HCEC 1CT (cell line): ENCODE measurements at regions not wholly inside any gene's neighbourhood (a gene's known extent, or its start where the extent isn't known, plus 50 kb on each side); places are given as distances from the start of the nearest gene placed in this dataset.
"Not testable (repeated sequence)": the region's sequence is repeated elsewhere in the genome, so short reads cannot be mapped to it uniquely, and the experiment has no call there.

Experiments used
- DNase-seq: peaks from one replicate; pipeline ENCODE4 v3.0.0-alpha.2; 2017

GRCh38 chr5:117189784-117190183, 615.2 kb upstream of the SEMA6A start:
- no peak for DNase-seq

DNA sequence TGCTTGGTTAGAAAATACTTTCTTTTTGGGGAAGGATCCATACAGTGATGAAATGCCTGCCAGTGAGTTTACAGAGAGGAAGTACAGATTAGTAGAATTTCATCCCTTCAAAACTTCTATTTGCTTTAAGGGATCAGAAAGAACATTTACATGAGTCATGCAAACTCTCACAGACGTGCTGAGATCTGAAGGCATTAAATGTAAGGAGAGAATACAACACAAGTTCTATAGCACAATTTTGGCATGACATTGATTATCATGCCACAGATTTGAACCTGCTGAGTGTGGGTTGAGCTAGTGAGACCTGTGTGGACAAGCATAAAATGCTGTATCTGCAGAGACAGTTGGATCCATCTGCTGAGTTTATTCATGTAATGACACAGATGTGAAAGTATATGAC, 613.6 kb upstream of the SEMA6A start:
- no peak for DNase-seq

- no peak for DNase-seq
Observed at GRCh38 chr5:117186751-117187150, 612.1 kb upstream of the SEMA6A start.

GRCh38 chr5:117183326-117183725, 608.7 kb upstream of the SEMA6A start:
- DNase-seq: no peak

GRCh38 chr5:117182104-117182503, 607.5 kb upstream of the SEMA6A start:
- no peak for DNase-seq

- no peak for DNase-seq
Observed at GRCh38 chr5:117177302-117177701, 602.7 kb upstream of the SEMA6A start.

DNA sequence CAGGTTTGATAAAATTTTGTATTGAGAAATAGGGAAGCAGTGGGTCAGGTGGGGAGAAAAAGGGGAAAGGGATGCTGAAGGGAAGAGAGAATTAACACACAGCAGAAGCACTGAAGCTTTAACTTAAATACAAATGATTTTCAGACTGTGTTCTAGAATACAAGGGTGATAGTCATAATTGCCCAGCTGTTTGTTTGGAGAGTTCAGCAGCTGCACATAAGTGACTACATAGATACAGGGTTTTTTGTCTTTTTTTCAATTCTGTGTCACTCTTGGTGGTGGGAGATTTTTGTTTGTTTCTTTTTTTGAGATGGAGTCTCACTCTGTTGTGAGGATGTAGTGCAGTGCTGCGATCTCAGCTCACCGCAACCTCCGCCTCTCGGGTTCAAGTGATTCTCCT, 590.4 kb upstream of the SEMA6A start:
- DNase-seq: no peak

DNA sequence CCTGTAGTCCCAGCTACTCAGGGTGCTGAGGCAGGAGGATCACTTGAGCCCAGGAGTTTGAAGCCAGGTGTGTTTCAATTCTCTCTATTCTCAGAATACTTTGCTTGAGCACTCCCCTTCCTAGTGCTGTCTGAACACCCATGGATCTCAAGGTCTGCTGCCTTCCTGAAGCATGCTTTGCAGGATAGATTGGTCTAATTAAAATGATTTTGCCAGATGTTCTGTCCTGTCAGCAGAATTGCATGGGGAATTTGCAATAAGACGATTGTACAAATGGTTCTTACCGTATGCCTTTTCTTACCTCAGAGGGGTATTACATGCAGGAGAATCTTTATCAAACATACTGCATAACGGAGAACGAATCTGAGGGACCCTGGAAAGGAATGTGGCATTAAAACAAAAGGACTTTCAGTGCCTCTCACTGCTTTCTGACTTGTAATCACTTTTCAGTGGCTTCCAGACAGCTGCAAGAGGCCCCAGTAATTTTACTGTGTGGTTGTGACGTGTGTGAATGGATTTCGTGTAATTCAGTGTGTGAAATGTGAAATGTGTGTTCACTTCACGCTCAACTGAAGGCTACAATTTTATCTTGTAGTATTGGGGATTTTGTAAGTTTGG, 587.2 kb upstream of the SEMA6A start:
- DNase-seq: no peak

GRCh38 chr5:117160391-117160790, 585.8 kb upstream of the SEMA6A start:
- DNase-seq: no peak

GRCh38 chr5:117149312-117149711, 574.7 kb upstream of the SEMA6A start:
- no peak for DNase-seq

GRCh38 chr5:117144086-117144485, 569.5 kb upstream of the SEMA6A start:
- DNase-seq: no peak

DNA sequence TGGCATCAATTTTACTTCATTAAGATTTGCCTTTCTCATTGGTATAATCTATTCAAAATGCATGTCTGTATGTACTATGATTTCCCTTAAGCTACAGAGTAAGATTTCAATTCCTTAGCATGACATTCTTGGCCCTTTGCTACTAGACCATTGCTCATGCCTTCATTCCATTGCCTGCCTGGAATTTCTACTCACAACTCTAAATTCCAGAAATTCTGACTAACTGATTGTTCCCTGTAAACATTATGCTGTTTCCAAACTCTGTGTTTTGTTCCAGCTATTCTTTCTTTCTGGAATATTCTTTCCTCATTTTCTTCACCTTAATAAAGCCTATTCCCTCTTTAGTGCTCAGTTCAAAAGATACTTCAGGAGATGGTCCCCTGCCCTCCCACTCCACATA, 568.8 kb upstream of the SEMA6A start:
- no peak for DNase-seq

GRCh38 chr5:117138523-117138922, 563.9 kb upstream of the SEMA6A start:
- DNase-seq: no peak

DNA sequence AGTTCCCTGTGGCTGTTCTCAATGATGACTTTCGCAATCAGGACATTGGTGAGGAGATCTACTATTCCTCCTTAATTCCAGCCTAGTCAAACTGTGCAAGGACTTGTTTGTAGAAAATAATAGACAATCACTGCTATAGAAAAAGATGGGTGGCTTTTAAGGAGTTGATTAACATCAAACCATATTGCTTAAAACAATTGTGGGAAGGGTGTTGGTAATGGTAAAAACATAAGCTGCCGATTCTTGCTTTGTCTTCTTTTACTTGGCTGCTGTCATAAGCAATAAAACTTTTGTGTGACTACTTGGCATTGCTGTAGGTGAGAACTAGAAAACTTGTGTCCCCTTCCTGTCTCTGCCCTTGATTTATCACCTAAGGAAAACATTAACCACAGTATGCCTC, 561.2 kb upstream of the SEMA6A start:
- no peak for DNase-seq

GRCh38 chr5:117133198-117133597, 558.6 kb upstream of the SEMA6A start:
- DNase-seq: no peak

GRCh38 chr5:117131876-117132275, 557.3 kb upstream of the SEMA6A start:
- DNase-seq: no peak

- no peak for DNase-seq
Observed at GRCh38 chr5:117131048-117131679, 556.5 kb upstream of the SEMA6A start.

DNA sequence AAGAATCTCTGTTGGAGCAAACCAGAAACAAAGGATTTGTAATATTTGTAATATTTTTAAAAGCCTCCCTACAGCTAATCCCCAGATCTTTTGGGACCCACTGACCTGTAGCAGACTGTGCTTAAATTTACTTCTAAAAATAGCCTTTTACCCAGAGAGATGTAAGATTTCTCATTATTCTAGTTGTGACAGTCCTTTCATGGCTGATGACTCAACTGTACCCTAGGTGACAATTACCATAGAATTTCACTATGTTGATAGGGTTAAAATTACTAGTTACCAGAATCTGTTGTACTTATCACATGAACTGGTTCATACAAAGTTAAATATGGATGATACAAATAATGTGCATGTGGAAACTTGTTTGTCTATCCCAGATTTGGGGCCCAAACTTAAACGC, 543.9 kb upstream of the SEMA6A start:
- DNase-seq: no peak

- not testable (repeated sequence) for DNase-seq
Observed at GRCh38 chr5:117117314-117117713, 542.7 kb upstream of the SEMA6A start.

- no peak for DNase-seq
Observed at GRCh38 chr5:117110548-117110947, 535.9 kb upstream of the SEMA6A start.

DNA sequence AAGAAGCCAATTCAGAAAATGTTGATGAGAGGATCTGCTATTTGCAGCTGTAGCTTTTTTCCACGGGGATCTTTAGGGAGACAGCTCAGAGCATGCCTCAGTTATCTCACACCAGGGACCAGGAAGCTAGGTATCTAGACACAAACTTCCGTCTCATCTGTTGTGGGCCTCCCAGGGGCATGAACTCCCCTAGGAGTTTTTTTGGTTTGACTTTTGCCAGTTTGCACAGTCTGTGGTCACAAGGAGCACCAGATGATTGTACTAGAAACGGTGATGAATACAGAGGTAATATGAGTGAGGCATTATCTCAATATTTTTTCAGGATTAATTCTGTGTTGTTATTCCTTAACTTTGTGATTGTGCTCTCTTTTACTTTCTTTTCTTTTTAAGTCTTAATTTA, 533.2 kb upstream of the SEMA6A start:
- no peak for DNase-seq

DNA sequence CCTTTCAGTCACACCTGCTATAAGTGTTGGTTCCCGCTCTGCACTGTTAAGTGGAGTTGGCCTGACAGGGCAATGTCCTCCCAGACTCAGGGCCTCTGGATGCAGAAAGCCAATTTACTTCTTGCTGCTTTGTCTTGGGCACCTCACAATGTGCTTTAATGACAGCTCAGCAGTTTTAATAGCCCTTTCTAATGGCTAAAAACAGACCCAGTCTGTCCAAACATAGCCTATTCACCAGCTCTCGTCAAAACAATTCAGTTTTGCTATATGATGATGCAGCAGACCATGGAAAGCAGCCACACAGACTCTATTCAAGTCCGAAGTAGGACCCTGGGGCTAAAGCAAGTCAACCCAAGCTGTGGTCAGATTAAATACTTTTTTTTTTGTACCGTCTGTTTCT, 529.1 kb upstream of the SEMA6A start:
- no peak for DNase-seq

DNA sequence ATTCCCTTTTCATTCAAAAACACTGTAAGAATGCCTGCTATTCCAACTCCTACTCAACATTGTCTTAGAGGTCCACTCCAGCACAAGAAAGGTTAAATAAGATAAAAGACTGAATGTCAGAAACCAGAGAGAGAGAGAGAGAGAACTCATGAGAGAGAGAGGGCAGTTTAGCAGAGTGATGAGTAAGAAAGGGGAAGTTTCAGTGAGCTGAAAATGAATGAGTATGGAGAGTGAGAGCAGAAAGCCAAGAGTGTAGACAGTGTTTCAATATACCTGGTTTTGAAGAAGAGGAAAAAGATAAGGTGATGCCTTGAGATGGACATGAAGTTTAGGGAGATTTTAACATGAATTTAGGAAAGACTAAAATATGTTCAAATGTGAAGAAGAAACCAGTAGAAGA, 528.0 kb upstream of the SEMA6A start:
- no peak for DNase-seq

DNA sequence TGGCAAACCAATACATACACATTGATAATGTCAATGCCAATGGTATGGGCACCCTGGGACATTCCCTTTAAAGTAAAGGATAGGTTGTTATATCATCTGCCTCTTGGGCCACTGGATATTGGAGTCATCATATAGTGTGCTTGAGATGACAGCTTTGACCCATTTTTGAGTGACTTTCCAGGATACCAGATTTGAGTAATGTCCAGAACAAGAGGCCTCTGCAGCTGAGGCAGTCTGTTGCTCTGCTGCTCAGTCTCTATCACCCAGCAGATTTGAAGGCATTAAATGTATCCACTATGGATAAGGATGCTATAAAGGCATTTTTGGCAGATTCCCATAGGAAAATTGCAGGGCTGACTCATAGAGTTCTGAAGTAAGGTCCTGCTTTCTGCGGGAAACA, 525.6 kb upstream of the SEMA6A start:
- no peak for DNase-seq

DNA sequence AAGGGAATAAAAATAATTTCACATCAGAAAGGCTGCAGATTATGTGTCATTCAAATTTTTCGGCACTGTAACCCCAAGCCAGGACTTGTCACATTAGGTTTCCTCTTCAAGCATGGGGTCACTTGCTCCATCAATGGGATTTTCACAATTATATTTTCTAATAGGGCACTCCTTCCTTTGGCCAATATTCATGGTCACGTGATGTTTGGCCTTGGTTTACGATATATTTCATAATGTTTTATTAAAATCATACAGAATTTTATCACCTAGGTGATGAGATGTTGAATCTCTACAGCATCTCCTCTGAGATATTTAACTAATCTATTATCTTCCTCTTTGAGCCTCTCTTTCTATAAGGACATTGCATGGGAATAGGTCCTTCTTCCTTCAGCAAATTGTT, 523.5 kb upstream of the SEMA6A start:
- DNase-seq: no peak
